Panc1 (cell line): ENCODE measurements at regions not wholly inside any gene's neighbourhood (a gene's known extent, or its start where the extent isn't known, plus 50 kb on each side); places are given as distances from the start of the nearest gene placed in this dataset.

ENCODE experiments used
- ATAC-seq: fragments of 200-7000 bp; cut with Tn5 transposase; 2 replicates; pipeline ENCODE4 v1.9.1; 2020; ENCODE audit warnings: mild to moderate bottlenecking, moderate library complexity
- BruUV-seq: library from RNA; stranded (reverse); fragments of 400-500 nt; replicated peaks from 2 replicates; lab custom pipeline; 2021; lab: Mats Ljungman, UMichigan
- CTCF ChIA-PET: fragments of 300-600 bp; sonication (Branson Sonifier 250); formaldehyde crosslinking; loops from one replicate; lab custom pipeline; 2022; ENCODE audit warnings: antibody characterized with exemption; lab: Charles Lee
- POLR2A ChIA-PET: fragments of 300-600 bp; sonication (Branson Sonifier 250); formaldehyde crosslinking; loops from one replicate; lab custom pipeline; 2022; ENCODE audit warnings: antibody characterized with exemption; lab: Charles Lee
- DNase-seq: peaks from one replicate; pipeline ENCODE4 v3.0.0-alpha.2; 2010; ENCODE audit warnings: low read depth, low spot score
- H3K27ac ChIP-seq: 2 replicates; pipeline ENCODE4 v1.5.1; 2011; ENCODE audit warnings: mild to moderate bottlenecking, low read length, inconsistent platforms
- H3K27me3 ChIP-seq: fragments of 200-500 bp; sonication (Bioruptor generic); 2 replicates; pipeline ENCODE4 v1.6.0; 2014; ENCODE audit warnings: low read length, inconsistent platforms; ENCODE audit not compliant: control insufficient read depth, insufficient read depth
- H3K36me3 ChIP-seq: fragments of 200-500 bp; sonication (Bioruptor generic); 2 replicates; pipeline ENCODE4 v1.5.1; 2014; ENCODE audit warnings: inconsistent platforms, mild to moderate bottlenecking, low read length, moderate library complexity; ENCODE audit not compliant: control insufficient read depth, insufficient read depth
- H3K4me1 ChIP-seq: 2 replicates; pipeline ENCODE4 v1.5.1; 2011; ENCODE audit warnings: inconsistent platforms, mild to moderate bottlenecking, low read length, moderate library complexity; ENCODE audit not compliant: control insufficient read depth, insufficient read depth
- H3K4me3 ChIP-seq, 2 experiments: 2 replicates each; pipeline ENCODE4 v1.5.1; 2011 to 2012; ENCODE audit warnings: low read depth in 2 of 2, low read length in 2 of 2, mild to moderate bottlenecking in 2 of 2, inconsistent platforms in 1 of 2, moderate library complexity in 1 of 2
- H3K9me3 ChIP-seq: fragments of 200-500 bp; sonication (Bioruptor generic); 2 replicates; pipeline ENCODE4 v1.5.1; 2014; ENCODE audit warnings: low read depth, mild to moderate bottlenecking, inconsistent platforms, low read length, moderate library complexity; ENCODE audit not compliant: control insufficient read depth, insufficient read depth
- POLR2AphosphoS5 ChIP-seq: IDR thresholded peaks from 2 replicates; pipeline ENCODE4 v1.6.1; 2012; ENCODE audit warnings: mild to moderate bottlenecking, low read depth, low read length, moderate library complexity
- SIN3A ChIP-seq: IDR thresholded peaks from 2 replicates; pipeline ENCODE4 v1.6.1; 2012; ENCODE audit warnings: low read depth, mild to moderate bottlenecking, low read length, moderate library complexity, borderline replicate concordance; ENCODE audit not compliant: insufficient read depth
- TCF7L2 ChIP-seq: IDR thresholded peaks from 2 replicates; pipeline ENCODE4 v1.6.1; 2011; ENCODE audit warnings: mild to moderate bottlenecking, low read depth, low read length, inconsistent platforms
- in situ Hi-C: cut with HindIII; loops from 2 replicates; pipeline ENCODE4 v1.10.0; 2016; ENCODE audit warnings: low sequenced_read_pairs, low pct_unique_long_range_greater_than_20kb
- intact Hi-C: fragments of 100-400 bp; cut with micrococcal nuclease; formaldehyde crosslinking; loops from one replicate; pipeline ENCODE4 v1.10.0; 2022; ENCODE audit not compliant: unreplicated experiment
- TF ChIP-seq, protein P1 (sequence below), 2 experiments: IDR thresholded peaks; 2 replicates each; pipeline ENCODE4 v1.6.1; 2011 to 2012; ENCODE audit warnings: low read depth in 2 of 2, control low read depth in 1 of 2, low read length in 1 of 2, mild to moderate bottlenecking in 1 of 2, moderate library complexity in 1 of 2; ENCODE audit not compliant: insufficient read depth in 1 of 2
- TF ChIP-seq, protein P2 (sequence below): fragments of 450-650 bp; IDR thresholded peaks from 2 replicates; pipeline ENCODE4 v1.5.1; 2017; ENCODE audit warnings: mild to moderate bottlenecking

GRCh38 chr3:31406896-31407295 lies 125.8 kb upstream of the STT3B start:
- H3K36me3 ChIP-seq, result no peaks in the 10 kb centered on the region
- no peak for ATAC-seq
- no peak for DNase-seq
- intact Hi-C loops (no loop called here), in situ Hi-C loops (no loop called here)
- no peak for TF ChIP-seq POLR2AphosphoS5
- TF ChIP-seq, protein P1, sequence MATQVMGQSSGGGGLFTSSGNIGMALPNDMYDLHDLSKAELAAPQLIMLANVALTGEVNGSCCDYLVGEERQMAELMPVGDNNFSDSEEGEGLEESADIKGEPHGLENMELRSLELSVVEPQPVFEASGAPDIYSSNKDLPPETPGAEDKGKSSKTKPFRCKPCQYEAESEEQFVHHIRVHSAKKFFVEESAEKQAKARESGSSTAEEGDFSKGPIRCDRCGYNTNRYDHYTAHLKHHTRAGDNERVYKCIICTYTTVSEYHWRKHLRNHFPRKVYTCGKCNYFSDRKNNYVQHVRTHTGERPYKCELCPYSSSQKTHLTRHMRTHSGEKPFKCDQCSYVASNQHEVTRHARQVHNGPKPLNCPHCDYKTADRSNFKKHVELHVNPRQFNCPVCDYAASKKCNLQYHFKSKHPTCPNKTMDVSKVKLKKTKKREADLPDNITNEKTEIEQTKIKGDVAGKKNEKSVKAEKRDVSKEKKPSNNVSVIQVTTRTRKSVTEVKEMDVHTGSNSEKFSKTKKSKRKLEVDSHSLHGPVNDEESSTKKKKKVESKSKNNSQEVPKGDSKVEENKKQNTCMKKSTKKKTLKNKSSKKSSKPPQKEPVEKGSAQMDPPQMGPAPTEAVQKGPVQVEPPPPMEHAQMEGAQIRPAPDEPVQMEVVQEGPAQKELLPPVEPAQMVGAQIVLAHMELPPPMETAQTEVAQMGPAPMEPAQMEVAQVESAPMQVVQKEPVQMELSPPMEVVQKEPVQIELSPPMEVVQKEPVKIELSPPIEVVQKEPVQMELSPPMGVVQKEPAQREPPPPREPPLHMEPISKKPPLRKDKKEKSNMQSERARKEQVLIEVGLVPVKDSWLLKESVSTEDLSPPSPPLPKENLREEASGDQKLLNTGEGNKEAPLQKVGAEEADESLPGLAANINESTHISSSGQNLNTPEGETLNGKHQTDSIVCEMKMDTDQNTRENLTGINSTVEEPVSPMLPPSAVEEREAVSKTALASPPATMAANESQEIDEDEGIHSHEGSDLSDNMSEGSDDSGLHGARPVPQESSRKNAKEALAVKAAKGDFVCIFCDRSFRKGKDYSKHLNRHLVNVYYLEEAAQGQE (IDR thresholded peaks at IDR 0.05; ENCODE audit: insufficient read depth in 1 of 2, low read depth in 2 of 2, low read length in 1 of 2), result no peak
- TF ChIP-seq TCF7L2, result no peak
- TF ChIP-seq, protein P2, sequence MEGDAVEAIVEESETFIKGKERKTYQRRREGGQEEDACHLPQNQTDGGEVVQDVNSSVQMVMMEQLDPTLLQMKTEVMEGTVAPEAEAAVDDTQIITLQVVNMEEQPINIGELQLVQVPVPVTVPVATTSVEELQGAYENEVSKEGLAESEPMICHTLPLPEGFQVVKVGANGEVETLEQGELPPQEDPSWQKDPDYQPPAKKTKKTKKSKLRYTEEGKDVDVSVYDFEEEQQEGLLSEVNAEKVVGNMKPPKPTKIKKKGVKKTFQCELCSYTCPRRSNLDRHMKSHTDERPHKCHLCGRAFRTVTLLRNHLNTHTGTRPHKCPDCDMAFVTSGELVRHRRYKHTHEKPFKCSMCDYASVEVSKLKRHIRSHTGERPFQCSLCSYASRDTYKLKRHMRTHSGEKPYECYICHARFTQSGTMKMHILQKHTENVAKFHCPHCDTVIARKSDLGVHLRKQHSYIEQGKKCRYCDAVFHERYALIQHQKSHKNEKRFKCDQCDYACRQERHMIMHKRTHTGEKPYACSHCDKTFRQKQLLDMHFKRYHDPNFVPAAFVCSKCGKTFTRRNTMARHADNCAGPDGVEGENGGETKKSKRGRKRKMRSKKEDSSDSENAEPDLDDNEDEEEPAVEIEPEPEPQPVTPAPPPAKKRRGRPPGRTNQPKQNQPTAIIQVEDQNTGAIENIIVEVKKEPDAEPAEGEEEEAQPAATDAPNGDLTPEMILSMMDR, result no peak
- TF ChIP-seq SIN3A, result no peak
- H3K9me3 ChIP-seq, result no peaks in the 10 kb centered on the region
- no peak overlapping the region for H3K4me3 ChIP-seq
- H3K27ac ChIP-seq, result no peak overlapping the region
- H3K27me3 ChIP-seq, result no peaks in the 10 kb centered on the region; the same call in 1 of the 2 replicates
- POLR2A ChIA-PET, result no interaction called here
- CTCF ChIA-PET, result no interaction called here
- no TSS peak for BruUV-seq
- H3K4me1 ChIP-seq, result no peaks in the 10 kb centered on the region

DNA sequence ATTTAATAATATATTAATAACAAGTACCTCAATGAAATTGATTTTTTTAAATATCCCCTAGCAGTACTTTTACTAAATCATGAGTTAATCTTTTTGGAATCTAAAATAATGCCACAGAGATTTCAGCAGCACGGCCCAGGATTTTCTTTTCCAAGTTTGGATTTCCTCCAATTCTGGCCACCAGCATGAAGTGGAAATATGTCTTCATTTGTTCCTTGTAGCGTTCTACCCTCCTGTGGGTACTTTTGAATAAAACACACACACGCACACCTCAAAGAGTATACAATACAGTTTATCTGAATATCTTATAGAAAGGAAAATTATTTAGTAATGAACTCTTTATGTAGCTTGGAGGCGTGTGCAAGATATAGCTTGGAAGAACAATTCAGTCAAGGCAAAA lies 125.1 kb upstream of the STT3B start:
- H3K27ac ChIP-seq, result no peak overlapping the region
- BruUV-seq, result no TSS peak
- intact Hi-C loops, result no loop called here
- no peaks in the 10 kb centered on the region for H3K9me3 ChIP-seq
- no peaks in the 10 kb centered on the region; the same call in 1 of the 2 replicates for H3K27me3 ChIP-seq
- ATAC-seq (no peak), DNase-seq (no peak)
- no peak overlapping the region for H3K4me3 ChIP-seq
- TF ChIP-seq SIN3A (no peak), POLR2AphosphoS5 (no peak), TCF7L2 (no peak)
- TF ChIP-seq, protein P1 (IDR thresholded peaks at IDR 0.05; ENCODE audit: insufficient read depth in 1 of 2, low read depth in 2 of 2, low read length in 1 of 2), result no peak
- TF ChIP-seq, protein P2, result no peak
- in situ Hi-C loops, result no loop called here
- ChIA-PET CTCF (no interaction called here), POLR2A (no interaction called here)
- H3K4me1 ChIP-seq, result no peaks in the 10 kb centered on the region
- no peaks in the 10 kb centered on the region for H3K36me3 ChIP-seq
